Parathyroid adenoma (tissue), 2 donors: ENCODE measurements at regions not wholly inside any gene's neighbourhood (a gene's known extent, or its start where the extent isn't known, plus 50 kb on each side); places are given as distances from the start of the nearest gene placed in this dataset.

Source experiments
- H2AFZ ChIP-seq: fragments of 300-600 bp; sonication (generic); one replicate; pipeline ENCODE4 v1.7.0; 2017; ENCODE audit warnings: antibody characterized with exemption, mild to moderate bottlenecking
- H3K27ac ChIP-seq: fragments of 300-600 bp; sonication (generic); one replicate; pipeline ENCODE4 v1.7.0; 2017
- H3K27me3 ChIP-seq: fragments of 300-600 bp; sonication (generic); one replicate; pipeline ENCODE4 v1.7.0; 2017; ENCODE audit warnings: low read length; ENCODE audit not compliant: control insufficient read depth, insufficient read depth
- H3K36me3 ChIP-seq: fragments of 300-600 bp; sonication (generic); one replicate; pipeline ENCODE4 v1.7.0; 2017; ENCODE audit warnings: low read length; ENCODE audit not compliant: control insufficient read depth, insufficient read depth
- H3K4me1 ChIP-seq: fragments of 300-600 bp; sonication (generic); one replicate; pipeline ENCODE4 v1.7.0; 2017; ENCODE audit warnings: control low read depth
- H3K4me2 ChIP-seq: fragments of 300-600 bp; sonication (generic); one replicate; pipeline ENCODE4 v1.7.0; 2017; ENCODE audit warnings: low read length
- H3K4me3 ChIP-seq: fragments of 300-600 bp; sonication (generic); one replicate; pipeline ENCODE4 v1.7.0; 2017; ENCODE audit warnings: low read depth, low read length
- H3K79me2 ChIP-seq: fragments of 300-600 bp; sonication (generic); one replicate; pipeline ENCODE4 v1.7.0; 2017; ENCODE audit warnings: control low read depth
- H3K9ac ChIP-seq: fragments of 300-600 bp; sonication (generic); one replicate; pipeline ENCODE4 v1.7.0; 2017; ENCODE audit warnings: mild to moderate bottlenecking
- H3K9me3 ChIP-seq: fragments of 300-600 bp; sonication (generic); one replicate; pipeline ENCODE4 v1.7.0; 2017; ENCODE audit warnings: low read length; ENCODE audit not compliant: control insufficient read depth
- TF ChIP-seq, protein P1 (sequence below): fragments of 300-600 bp; sonication (generic); IDR thresholded peaks from one replicate; pipeline ENCODE4 v1.7.0; 2017; ENCODE audit warnings: antibody characterized with exemption, mild to moderate bottlenecking
- donor health status: primary hyperparathyroidism.

DNA sequence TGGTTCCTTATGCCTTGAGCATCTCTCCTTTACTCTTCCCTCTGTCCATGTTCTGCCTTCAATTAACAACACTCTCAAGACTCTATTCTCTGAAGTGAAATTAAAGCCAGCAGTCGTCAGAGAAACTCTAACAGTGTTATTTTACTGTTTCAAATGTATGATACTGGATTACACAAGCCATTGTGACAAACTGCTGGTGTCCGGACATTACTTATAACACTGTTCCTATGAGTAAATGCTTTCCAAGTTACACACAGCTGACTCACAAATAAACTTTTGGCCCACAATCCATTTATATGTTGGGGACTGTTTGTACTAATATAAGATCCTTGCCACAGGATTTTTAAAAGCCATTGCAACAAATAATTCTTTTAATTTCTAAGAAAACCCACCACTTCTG lies 63.2 kb upstream of the GHR start:
- H3K4me1 ChIP-seq = no peaks in the 10 kb centered on the region
- no peak overlapping the region for H3K27ac ChIP-seq
- no peak overlapping the region for H2AFZ ChIP-seq
- no peaks in the 10 kb centered on the region for H3K79me2 ChIP-seq
- no peak overlapping the region for H3K4me3 ChIP-seq
- TF ChIP-seq, protein P1, sequence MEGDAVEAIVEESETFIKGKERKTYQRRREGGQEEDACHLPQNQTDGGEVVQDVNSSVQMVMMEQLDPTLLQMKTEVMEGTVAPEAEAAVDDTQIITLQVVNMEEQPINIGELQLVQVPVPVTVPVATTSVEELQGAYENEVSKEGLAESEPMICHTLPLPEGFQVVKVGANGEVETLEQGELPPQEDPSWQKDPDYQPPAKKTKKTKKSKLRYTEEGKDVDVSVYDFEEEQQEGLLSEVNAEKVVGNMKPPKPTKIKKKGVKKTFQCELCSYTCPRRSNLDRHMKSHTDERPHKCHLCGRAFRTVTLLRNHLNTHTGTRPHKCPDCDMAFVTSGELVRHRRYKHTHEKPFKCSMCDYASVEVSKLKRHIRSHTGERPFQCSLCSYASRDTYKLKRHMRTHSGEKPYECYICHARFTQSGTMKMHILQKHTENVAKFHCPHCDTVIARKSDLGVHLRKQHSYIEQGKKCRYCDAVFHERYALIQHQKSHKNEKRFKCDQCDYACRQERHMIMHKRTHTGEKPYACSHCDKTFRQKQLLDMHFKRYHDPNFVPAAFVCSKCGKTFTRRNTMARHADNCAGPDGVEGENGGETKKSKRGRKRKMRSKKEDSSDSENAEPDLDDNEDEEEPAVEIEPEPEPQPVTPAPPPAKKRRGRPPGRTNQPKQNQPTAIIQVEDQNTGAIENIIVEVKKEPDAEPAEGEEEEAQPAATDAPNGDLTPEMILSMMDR = no peak
- no peaks in the 10 kb centered on the region for H3K36me3 ChIP-seq
- no peak overlapping the region for H3K4me2 ChIP-seq
- H3K9me3 ChIP-seq = no peaks in the 10 kb centered on the region
- H3K9ac ChIP-seq = no peak overlapping the region
- no peaks in the 10 kb centered on the region for H3K27me3 ChIP-seq

DNA sequence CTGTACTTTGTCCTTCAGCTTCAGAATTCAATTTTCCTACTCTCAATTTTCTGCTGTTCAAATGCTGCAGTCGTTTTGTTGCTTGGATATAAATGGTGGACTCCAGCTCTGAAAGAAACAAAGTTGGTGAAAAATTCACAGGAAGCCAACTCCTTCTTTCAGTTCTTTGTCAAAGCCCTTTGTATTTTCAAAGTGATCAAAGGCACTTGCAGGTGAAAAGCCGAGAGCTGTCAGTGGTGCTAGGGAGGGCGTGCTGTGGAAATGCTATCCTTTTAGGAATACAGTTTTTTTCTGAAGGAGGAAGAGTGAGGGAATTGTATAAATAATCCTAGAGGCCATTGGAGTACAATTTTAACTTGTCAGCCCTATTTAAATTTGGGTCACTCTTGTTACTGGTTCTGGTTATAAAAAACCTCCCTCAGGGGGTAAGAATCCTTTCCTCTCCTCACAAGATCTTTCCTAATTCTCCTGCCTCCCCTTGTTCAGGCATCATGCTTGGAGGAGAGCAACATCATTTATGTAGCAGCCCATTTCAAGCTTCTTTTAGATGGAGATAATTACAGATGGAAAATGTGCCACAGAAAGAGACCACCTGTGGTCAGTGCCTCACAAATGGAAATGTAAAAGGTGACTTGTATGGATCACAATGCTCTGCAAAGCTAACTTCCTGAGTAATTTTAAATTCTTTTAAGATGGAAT lies 62.5 kb upstream of the GHR start:
- Histone ChIP-seq H3K79me2 (no peaks in the 10 kb centered on the region), H3K4me2 (no peak overlapping the region), H3K27me3 (no peaks in the 10 kb centered on the region), H3K36me3 (no peaks in the 10 kb centered on the region), H3K4me3 (no peak overlapping the region), H2AFZ (no peak overlapping the region), H3K4me1 (no peaks in the 10 kb centered on the region), H3K9ac (no peak overlapping the region), H3K9me3 (no peaks in the 10 kb centered on the region), H3K27ac (no peak overlapping the region)
- TF ChIP-seq, protein P1 = no peak

DNA sequence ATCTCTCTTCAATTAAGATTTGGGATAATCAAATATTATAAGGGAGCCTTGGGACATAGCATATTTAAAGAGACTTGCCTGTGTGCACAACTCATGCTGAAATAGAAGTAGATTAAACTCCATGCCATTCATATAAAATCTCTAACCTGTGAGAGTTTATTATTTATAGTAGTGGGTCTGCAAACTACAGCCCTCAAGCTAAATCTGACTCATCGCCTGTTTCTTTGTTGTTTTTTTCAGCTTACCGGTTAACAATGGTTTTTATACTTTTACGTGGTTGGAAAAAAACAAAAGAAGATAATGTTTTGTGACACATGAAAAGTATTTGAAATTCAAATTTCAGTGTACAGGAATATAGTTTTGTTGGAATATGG lies 61.9 kb upstream of the GHR start:
- H2AFZ ChIP-seq = no peak overlapping the region
- H3K4me1 ChIP-seq = no peaks in the 10 kb centered on the region
- TF ChIP-seq, protein P1 = no peak
- no peak overlapping the region for H3K9ac ChIP-seq
- no peak overlapping the region for H3K4me3 ChIP-seq
- H3K36me3 ChIP-seq = no peaks in the 10 kb centered on the region
- H3K27me3 ChIP-seq = no peaks in the 10 kb centered on the region
- no peak overlapping the region for H3K4me2 ChIP-seq
- H3K27ac ChIP-seq = no peak overlapping the region
- H3K9me3 ChIP-seq = no peaks in the 10 kb centered on the region
- no peaks in the 10 kb centered on the region for H3K79me2 ChIP-seq

GRCh38 chr5:42366051-42366450 lies 57.2 kb upstream of the GHR start:
- Histone ChIP-seq H3K4me3 (no peak overlapping the region), H3K36me3 (no peaks in the 10 kb centered on the region), H3K9ac (no peak overlapping the region), H3K4me2 (no peak overlapping the region), H3K4me1 (no peaks in the 10 kb centered on the region), H3K27ac (no peak overlapping the region), H3K27me3 (no peaks in the 10 kb centered on the region), H3K9me3 (no peaks in the 10 kb centered on the region), H3K79me2 (no peaks in the 10 kb centered on the region), H2AFZ (no peak overlapping the region)
- TF ChIP-seq, protein P1 = no peak
